ENCODE measurements at regions not wholly inside any gene's neighbourhood (a gene's known extent, or its start where the extent isn't known, plus 50 kb on each side); places are given as distances from the start of the nearest gene placed in this dataset.

DNA sequence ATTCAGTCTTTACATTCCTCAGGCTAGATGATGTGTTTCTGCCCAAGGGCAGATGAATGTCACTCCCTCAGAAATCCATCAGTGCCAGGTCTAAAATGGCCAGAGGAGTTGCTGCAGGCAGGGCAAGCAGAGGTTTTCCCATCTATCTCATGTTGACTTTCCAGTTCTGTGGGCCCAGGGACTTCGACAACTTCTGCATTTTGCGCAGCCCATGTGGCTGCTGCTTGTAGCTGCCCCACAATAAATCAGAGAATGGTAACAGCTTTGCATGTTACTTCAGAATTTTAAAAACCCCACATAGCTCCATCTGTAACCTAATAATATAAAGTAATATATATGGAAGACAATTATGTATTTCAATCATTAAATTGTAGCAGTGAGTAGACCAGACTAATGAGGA, 1367.7 kb upstream of the AGA start:
- DNase-seq (ENCODE audit: low read depth): no peak

DNA sequence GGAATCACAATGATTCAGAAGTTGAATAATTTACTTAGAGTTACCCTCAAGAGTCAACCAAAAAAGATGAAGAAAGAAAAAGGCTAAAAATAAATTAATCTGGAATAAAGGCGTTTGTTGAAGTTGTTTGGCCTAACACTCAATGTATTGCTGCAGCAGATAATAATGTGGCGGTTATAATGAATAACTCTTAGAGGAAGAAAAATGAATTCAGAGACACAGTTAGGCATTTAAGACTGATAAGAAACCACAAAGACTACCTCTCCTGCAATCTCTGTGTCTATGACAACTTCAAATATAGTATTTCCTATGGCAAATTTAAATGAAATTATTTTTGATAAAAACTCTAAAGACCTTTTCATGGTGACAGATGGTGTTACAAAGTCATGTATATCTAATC, 1369.1 kb upstream of the AGA start:
- no peak for DNase-seq (ENCODE audit: low read depth)

- no peak for DNase-seq (ENCODE audit: low read depth)
These were observed 1370.6 kb upstream of the AGA start for GRCh38 chr4:178812866-178813265.

GRCh38 chr4:178814908-178815307, 1372.7 kb upstream of the AGA start:
- DNase-seq (ENCODE audit: low read depth): no peak

DNA sequence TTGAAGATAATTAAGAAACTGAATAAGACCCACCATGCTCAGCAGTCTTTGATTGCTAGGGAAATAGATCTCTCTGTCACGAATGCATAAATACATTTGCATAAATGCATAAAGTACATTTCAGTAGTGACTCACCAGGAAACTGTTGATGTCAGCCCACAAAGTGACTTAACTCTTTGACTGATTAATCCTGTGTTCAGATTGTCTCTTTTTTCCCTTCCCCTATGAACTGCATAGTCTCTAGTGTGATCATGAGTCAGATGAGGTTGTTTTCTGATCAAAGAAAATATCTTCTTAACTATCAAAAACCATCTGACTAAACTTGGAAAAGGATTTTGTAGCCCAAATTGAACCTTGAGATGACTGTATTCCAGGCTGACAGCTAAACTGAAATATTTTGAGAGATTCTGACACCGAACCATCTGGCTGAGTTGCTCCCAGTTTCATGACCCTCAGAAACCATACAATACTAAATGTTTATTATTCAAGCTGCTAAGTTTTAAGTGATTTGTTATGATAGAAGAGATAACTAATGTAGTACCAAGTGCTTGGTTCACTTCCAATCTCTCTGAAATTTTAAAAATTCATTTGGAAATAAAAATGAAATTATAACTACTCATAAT, 1381.5 kb upstream of the AGA start:
- no peak for DNase-seq (ENCODE audit: low read depth)

DNA sequence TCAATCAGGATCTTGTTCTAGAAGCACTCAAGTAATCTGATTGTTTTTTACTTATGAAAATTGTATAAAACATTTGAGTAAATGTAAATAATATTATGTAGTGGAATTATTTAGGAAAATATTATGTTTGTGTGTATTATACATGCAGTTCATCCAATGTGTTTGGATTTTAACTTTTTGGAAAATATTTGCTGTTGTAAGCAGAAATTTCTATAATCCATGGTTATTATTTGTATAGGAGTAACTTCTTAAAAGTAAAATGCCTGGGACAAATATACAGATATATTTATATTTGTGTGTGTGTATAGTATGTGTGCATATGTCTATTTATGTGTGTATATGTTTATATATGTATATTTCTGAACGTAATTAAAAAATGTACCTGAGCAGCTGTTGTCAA, 1394.6 kb upstream of the AGA start:
- no peak for DNase-seq (ENCODE audit: low read depth)

DNA sequence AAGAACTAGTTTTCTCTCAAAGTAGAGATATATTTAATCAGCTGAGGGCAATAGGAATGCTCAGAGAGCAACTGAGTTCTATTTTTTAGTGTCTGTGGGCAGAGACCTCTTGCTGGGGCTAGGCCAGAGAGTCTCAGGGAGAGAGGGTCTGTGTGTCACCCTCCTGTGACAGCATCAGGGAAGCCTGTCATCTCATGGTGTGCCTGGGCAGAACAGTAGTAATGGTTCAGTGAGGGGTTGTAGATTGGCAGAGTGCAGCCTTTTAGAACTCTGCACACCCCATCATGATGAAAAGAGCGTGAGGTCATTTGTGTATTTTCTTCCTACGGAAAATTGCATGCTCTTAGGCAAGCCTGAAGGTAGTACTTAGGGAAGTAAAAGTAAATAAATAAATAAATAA, 1396.5 kb upstream of the AGA start:
- no peak for DNase-seq (ENCODE audit: low read depth)

DNA sequence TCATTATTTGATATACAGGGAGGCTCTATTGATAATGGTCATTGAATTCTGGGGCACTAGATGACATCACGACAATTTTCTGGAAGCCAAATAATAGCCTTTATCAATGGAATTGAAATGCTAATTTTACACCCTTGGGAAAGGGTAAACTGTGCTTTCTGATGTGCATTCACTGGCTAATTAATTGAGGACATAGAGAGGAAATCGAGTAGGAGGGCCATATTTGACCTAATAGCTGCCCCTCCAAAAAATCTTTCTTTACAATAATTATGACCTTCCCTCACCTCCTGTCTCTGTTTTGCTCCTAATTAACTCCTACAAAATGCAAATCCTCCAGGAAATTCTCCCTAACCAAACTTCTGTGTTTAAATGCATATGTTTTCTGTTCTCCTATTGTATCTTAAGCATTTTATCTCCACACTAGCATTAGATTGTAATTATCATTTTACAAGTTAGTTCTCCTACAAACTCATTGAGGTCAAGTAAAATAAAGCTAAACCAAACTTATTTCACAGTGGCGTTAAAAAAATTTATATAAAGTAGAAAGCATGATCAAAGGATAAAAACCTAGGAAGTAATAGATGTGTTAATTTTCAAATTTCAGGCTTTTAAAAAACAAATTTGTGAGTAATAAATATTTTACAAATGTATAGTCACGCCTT, 1414.0 kb upstream of the AGA start:
- no peak for DNase-seq (ENCODE audit: low read depth)

DNA sequence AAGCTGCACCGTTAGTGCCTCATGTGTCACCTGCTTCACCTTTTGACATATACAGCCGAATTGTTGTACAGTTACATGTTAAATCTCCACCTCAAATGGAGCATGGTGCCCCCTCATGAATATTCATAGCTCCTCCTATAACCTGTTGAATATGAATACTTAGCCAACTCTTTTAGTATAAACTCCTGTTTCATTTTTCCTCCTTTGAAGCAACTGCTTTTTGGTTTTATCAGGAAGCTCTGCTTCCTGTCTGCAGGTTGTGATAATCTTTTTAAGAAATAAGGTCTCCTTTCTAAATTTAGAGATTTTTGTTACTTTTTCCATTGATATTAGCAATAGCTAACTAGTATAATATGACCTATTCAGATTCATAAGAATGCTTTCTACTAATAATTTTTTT, 1429.2 kb upstream of the AGA start:
- DNase-seq (ENCODE audit: low read depth): no peak

DNA sequence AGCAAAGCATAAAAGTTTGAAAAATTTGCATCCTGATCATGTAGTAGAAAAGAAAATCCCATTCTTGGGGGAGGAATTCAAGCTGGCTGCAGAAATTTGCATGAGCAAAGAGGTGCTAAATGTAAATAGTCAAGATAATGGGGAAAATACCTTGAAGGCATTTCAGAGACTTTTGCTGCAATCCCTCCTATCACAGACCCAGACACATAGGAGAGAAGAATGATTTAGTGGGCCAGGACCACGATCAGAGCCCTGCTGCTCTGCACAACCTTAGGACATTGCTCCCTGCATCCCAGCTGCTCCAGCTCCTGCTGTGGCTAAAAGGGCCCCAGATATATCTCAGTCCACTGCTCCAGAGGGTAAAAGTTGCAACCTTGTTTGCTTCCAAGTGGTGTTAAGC, 1439.7 kb upstream of the AGA start:
- DNase-seq (ENCODE audit: low read depth): no peak

- DNase-seq (ENCODE audit: low read depth): no peak
These were observed 1451.9 kb upstream of the AGA start for GRCh38 chr4:178894126-178894525.

DNA sequence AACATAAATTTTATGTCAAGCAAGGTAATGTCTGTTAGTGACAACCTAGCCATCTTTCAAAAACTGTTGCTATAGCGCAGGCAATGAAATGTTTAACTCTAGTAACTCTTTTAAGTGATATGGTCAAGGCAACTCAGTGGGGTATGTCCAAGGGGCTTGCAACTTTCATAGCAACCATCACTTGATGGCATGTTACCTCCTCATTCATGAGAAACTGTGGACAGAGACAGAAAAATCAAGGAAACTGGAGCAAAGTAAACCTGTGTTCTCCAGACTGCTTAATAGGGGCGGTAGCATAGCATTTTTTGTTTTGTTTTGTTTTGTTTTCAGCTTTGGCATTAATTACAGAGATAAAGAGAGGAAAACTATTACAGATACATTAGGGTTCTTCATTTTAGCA, 1456.8 kb upstream of the AGA start:
- no peak for DNase-seq (ENCODE audit: low read depth)

GRCh38 chr4:178917756-178918155, 1475.5 kb upstream of the AGA start:
- DNase-seq (ENCODE audit: low read depth): no peak

- DNase-seq (ENCODE audit: low read depth): no peak
These were observed 1494.9 kb upstream of the AGA start for GRCh38 chr4:178937130-178937529.

GRCh38 chr4:178941975-178942374, 1499.7 kb upstream of the AGA start:
- no peak for DNase-seq (ENCODE audit: low read depth)

DNA sequence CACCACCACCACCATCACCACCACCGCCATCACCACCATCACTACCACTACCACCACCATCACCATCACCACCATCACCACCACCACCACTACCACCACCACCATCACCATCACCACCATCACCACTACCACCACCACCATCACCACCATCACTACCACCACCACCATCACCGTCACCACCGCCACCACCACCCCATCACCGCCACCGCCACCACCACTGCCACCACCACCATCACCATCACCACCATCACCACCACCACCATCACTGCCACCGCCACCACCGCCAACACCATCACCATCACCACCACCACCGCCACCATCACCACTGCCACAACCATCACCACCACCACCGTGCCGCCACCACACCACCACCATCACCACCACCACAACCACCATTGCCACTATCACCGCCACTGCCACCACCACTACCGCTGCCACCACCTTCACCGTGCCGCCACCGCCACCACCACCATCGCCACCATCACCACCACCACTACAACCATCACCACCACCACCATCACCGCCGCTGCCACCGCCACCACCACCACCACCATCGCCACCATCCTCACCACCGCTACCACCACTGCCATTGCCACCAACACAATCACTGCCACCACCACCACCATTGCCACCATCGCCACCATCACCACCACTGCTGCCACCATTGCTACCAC, 1511.3 kb upstream of the AGA start:
- DNase-seq (ENCODE audit: low read depth): no peak

DNA sequence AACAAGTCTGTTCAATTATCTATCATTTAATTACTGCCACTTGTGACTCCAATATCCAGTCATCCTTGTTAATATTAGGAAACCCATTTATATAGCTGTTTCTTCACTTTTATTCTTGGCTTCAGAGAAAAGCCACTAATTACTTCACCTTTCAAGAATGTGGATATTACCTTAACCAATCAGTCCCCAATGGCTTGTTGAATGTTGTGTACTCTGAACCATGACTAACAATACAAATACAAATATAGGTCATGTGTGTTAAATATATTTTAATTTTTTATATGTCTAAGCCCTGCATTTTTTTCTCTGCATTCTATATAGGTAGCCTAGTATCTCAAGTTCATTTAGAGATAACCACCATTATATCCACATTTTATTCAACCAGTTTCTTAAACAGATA, 1513.4 kb upstream of the AGA start:
- no peak for DNase-seq (ENCODE audit: low read depth)

GRCh38 chr4:178958725-178959440, 1516.6 kb upstream of the AGA start:
- no peak for DNase-seq (ENCODE audit: low read depth)

- no peak for DNase-seq (ENCODE audit: low read depth)
These were observed 1521.3 kb upstream of the AGA start for GRCh38 chr4:178963446-178964045.

GRCh38 chr4:178966644-178967043, 1524.4 kb upstream of the AGA start:
- DNase-seq (ENCODE audit: low read depth): no peak

- no peak for DNase-seq (ENCODE audit: low read depth)
These were observed 1528.3 kb upstream of the AGA start for GRCh38 chr4:178970433-178971140.

- no peak for DNase-seq (ENCODE audit: low read depth)
These were observed 1534.6 kb upstream of the AGA start for GRCh38 chr4:178976861-178977260.

Measured in activated gamma-delta T cell treated with anti-CD3 and anti-CD28 coated beads, Interleukin-2, amount 50 U/mL, for 16 hours (primary cell).